ENCODE measurements at regions not wholly inside any gene's neighbourhood (a gene's known extent, or its start where the extent isn't known, plus 50 kb on each side); places are given as distances from the start of the nearest gene placed in this dataset.

- no peak overlapping the region for H3K27ac ChIP-seq
- 38% methylated on average over 3 of the region's 3 CpGs for WGBS (ENCODE audit: missing lambda C conversion rate)
- H3K4me1 ChIP-seq: no peaks in the 10 kb centered on the region
- DNase-seq (ENCODE audit: low read depth in 1 of 2, low spot score in 1 of 2) (no peak), ATAC-seq (no peak), FAIRE-seq (peak; percentile 49)
- no peaks in the 10 kb centered on the region for H3K9me3 ChIP-seq
- CTCF ChIA-PET: no interaction called here
- no peak overlapping the region for H3K4me2 ChIP-seq
- TF ChIP-seq HEYL (CRISPR knock-in tag; IDR thresholded peaks at IDR 0.05) (no peak), FOSB (CRISPR knock-in tag; IDR thresholded peaks at IDR 0.05) (no peak), MAFK (IDR thresholded peaks at IDR 0.05; ENCODE audit: partially characterized antibody) (peak; percentile 77)
- POLR2A ChIA-PET: no interaction called here
- H3K4me3 ChIP-seq: no peak overlapping the region
These were observed 52.8 kb upstream of the IL1RAPL2 start for GRCh38 chrX:104513162-104513561.

GRCh38 chrX:104510801-104511200 is 55.2 kb upstream of the IL1RAPL2 start:
- Histone ChIP-seq H3K4me3 (no peak overlapping the region), H3K4me2 (no peak overlapping the region), H3K27ac (no peak overlapping the region), H3K9me3 (no peaks in the 10 kb centered on the region), H3K4me1 (no peaks in the 10 kb centered on the region)
- ChIA-PET POLR2A (no interaction called here), CTCF (no interaction called here)
- ATAC-seq (no peak), DNase-seq (ENCODE audit: low read depth in 1 of 2, low spot score in 1 of 2) (no peak), FAIRE-seq (peak; percentile 59)
- TF ChIP-seq USF2 (IDR thresholded peaks at IDR 0.05) (no peak), EHF (CRISPR knock-in tag; IDR thresholded peaks at IDR 0.05) (no peak), HMGXB4 (CRISPR knock-in tag; IDR thresholded peaks at IDR 0.05; ENCODE audit: borderline replicate concordance) (no peak), CTCF (IDR thresholded peaks at IDR 0.05) (no peak), NPAS2 (CRISPR knock-in tag; IDR thresholded peaks at IDR 0.05; ENCODE audit: borderline replicate concordance) (no peak), GATA3 (IDR thresholded peaks at IDR 0.05; ENCODE audit: borderline replicate concordance) (no peak), TP53 (CRISPR knock-in tag; IDR thresholded peaks at IDR 0.05) (no peak), CHD2 (IDR thresholded peaks at IDR 0.05; ENCODE audit: low read length, partially characterized antibody) (no peak), RAD21 (conservative IDR thresholded peaks at IDR 0.05 in 1 of 2, IDR thresholded peaks at IDR 0.05 in 1 of 2) (no peak), NFE2L2 (conservative IDR thresholded peaks at IDR 0.05; ENCODE audit: low read length) (no peak), NR3C1 (IDR thresholded peaks at IDR 0.05) (no peak), HOXA7 (CRISPR knock-in tag; IDR thresholded peaks at IDR 0.05) (no peak), ZSCAN20 (CRISPR knock-in tag; IDR thresholded peaks at IDR 0.05) (no peak), SMC3 (IDR thresholded peaks at IDR 0.05) (no peak), EP300 (IDR thresholded peaks at IDR 0.05) (no peak), CEBPB (IDR thresholded peaks at IDR 0.05) (no peak), CBX2 (IDR thresholded peaks at IDR 0.05; ENCODE audit: borderline replicate concordance, low read depth) (no peak), ESRRA (IDR thresholded peaks at IDR 0.05; ENCODE audit: borderline replicate concordance, low read length) (no peak)
- WGBS (ENCODE audit: missing lambda C conversion rate): 24% methylated on average over 2 of the region's 2 CpGs

GRCh38 chrX:104502460-104502859 is 63.5 kb upstream of the IL1RAPL2 start:
- no peak for ATAC-seq
- H3K27ac ChIP-seq: no peak overlapping the region
- H3K4me1 ChIP-seq: no peaks in the 10 kb centered on the region
- 29% methylated on average over 2 of the region's 2 CpGs for WGBS (ENCODE audit: missing lambda C conversion rate)
- POLR2A ChIA-PET: no interaction called here
- DNase-seq (ENCODE audit: low read depth in 1 of 2, low spot score in 1 of 2): no peak
- FAIRE-seq: no peak
- no peak overlapping the region for H3K4me3 ChIP-seq
- H3K4me2 ChIP-seq: no peak overlapping the region
- CTCF ChIA-PET: no interaction called here
- H3K9me3 ChIP-seq: no peaks in the 10 kb centered on the region
- TF ChIP-seq BCL3 (IDR thresholded peaks at IDR 0.05) (no peak), HMGXB4 (CRISPR knock-in tag; IDR thresholded peaks at IDR 0.05; ENCODE audit: borderline replicate concordance) (no peak), HEYL (CRISPR knock-in tag; IDR thresholded peaks at IDR 0.05) (no peak), HES2 (IDR thresholded peaks at IDR 0.05) (no peak), JUN (IDR thresholded peaks at IDR 0.05) (no peak), ZC3H11A (IDR thresholded peaks at IDR 0.05) (no peak), FOXS1 (CRISPR knock-in tag; IDR thresholded peaks at IDR 0.05) (no peak), ELK1 (IDR thresholded peaks at IDR 0.05; ENCODE audit: low read depth, low read length) (no peak), RFX5 (IDR thresholded peaks at IDR 0.05) (no peak), CEBPB (IDR thresholded peaks at IDR 0.05) (no peak)

Measured in A549 (cell line).